Urinary bladder (tissue), 3 donors: ENCODE measurements at regions not wholly inside any gene's neighbourhood (a gene's known extent, or its start where the extent isn't known, plus 50 kb on each side); places are given as distances from the start of the nearest gene placed in this dataset.

Experiments used
- DNase-seq: peaks from one replicate; pipeline ENCODE4 v3.0.0-alpha.2; 2015; ENCODE audit errors: extremely low spot score
- H3K27ac ChIP-seq: one replicate; pipeline ENCODE4 v1.5.1; 2013; ENCODE audit warnings: low read depth, mild to moderate bottlenecking, moderate library complexity
- H3K36me3 ChIP-seq: one replicate; pipeline ENCODE4 v1.6.1; 2013; ENCODE audit warnings: mild to moderate bottlenecking, moderate library complexity; ENCODE audit not compliant: insufficient read depth
- H3K4me1 ChIP-seq: one replicate; pipeline ENCODE4 v1.6.1; 2013; ENCODE audit warnings: mild to moderate bottlenecking, moderate library complexity; ENCODE audit not compliant: insufficient read depth
- H3K4me3 ChIP-seq: one replicate; pipeline ENCODE4 v1.5.1; 2013; ENCODE audit warnings: low read depth, low read length
- WGBS: extraction: QIAGEN DNeasy Blood & Tissue Kit; methylation state at CpG from one replicate; pipeline ENCODE4 v1.1.7; 2013; 5-methylcytosine and 5-hydroxymethylcytosine counted together
- donor health status: healthy with polysubstance abuse.
- donor health status: healthy.

DNA sequence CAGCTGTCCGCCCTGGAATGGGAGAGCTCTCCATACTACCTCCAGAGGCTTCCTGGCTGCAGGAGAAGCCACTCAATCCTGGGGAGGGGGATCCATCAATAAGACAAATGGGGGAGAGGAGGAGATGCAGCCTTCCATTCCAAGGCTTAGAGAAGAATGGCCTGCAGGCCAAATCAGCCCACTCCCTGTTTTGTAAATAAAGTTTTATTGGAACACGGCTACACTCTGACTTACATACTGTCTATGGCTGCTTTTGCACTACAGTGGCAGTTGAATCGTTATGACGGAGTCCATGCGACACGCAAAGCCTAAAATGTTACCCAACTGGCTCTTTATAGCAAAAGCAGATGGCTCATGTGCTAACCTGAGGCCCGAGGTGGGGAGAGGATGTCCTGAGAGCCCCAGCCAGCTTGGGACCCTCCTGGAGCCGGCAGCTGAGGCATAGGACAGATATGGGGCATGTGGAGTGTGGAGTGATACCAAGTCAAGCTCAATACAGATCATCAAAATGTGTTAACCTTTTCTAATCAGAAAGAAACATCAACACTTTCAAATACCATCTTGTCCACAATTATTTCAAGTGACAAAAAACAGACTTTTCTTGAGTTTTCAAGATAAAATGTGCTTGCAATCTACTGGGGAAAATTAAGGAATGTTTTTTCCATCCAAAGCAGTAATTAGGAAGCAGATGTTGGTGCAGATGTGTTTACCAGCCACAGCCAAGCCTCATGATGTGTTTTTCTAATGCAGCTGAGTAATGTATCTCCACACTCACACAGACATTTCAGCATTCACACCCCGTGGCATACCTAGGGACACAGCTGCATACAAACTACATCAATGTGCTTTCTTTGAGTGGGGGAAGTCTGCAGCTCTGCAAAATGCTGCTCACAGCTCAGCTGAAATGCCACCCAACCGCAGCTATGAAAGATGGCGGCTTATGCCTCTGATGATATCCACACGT is 181.6 kb downstream of the SHANK2 start:
- Histone ChIP-seq H3K27ac (no peak overlapping the region), H3K4me3 (no peak overlapping the region), H3K36me3 (no peaks in the 10 kb centered on the region), H3K4me1 (no peaks in the 10 kb centered on the region)
- WGBS, result 74% methylated on average over 12 of the region's 12 CpGs
- no peak for DNase-seq

GRCh38 chr11:71068963-71069362 is 183.4 kb downstream of the SHANK2 start:
- Histone ChIP-seq H3K27ac (no peak overlapping the region), H3K36me3 (no peaks in the 10 kb centered on the region), H3K4me1 (no peaks in the 10 kb centered on the region), H3K4me3 (no peak overlapping the region)
- WGBS, result 98% methylated on average over 1 of the region's 1 CpG
- DNase-seq, result no peak

- WGBS, result 97% methylated on average over 6 of the region's 6 CpGs
- H3K27ac ChIP-seq, result no peak overlapping the region
- H3K4me1 ChIP-seq, result no peaks in the 10 kb centered on the region
- no peak for DNase-seq
- no peaks in the 10 kb centered on the region for H3K36me3 ChIP-seq
- no peak overlapping the region for H3K4me3 ChIP-seq
These were observed 184.6 kb downstream of the SHANK2 start for GRCh38 chr11:71067753-71068152.

DNA sequence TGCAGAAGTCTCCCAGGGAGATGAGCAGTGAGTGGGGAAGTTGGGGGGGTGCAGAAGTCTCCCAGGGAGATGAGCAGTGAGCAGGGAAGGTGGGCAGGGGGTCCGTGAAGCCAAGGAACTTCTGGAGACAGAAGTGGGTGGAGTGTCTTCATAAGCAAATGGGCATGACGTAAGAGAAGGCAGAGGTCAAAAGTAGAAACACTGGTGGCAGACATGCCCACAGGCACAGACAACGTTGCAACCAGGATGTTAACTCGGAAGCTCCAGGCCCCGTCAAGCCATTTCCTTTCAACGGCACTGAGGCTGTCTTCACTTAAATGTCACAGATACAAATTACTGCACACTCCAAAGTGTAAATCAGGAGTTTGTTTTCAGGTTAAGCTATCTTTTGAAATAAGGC is 186.1 kb downstream of the SHANK2 start:
- no peak overlapping the region for H3K27ac ChIP-seq
- no peak overlapping the region for H3K4me3 ChIP-seq
- WGBS, result 42% methylated on average over 6 of the region's 6 CpGs
- H3K36me3 ChIP-seq, result no peaks in the 10 kb centered on the region
- no peaks in the 10 kb centered on the region for H3K4me1 ChIP-seq
- no peak for DNase-seq

- no peak overlapping the region for H3K27ac ChIP-seq
- H3K4me3 ChIP-seq, result no peak overlapping the region
- no peaks in the 10 kb centered on the region for H3K36me3 ChIP-seq
- no peak for DNase-seq
- whole genome bisulfite sequencing, result 56% methylated on average over 3 of the region's 4 CpGs
- no peaks in the 10 kb centered on the region for H3K4me1 ChIP-seq
These were observed 186.5 kb downstream of the SHANK2 start for GRCh38 chr11:71065841-71066240.

DNA sequence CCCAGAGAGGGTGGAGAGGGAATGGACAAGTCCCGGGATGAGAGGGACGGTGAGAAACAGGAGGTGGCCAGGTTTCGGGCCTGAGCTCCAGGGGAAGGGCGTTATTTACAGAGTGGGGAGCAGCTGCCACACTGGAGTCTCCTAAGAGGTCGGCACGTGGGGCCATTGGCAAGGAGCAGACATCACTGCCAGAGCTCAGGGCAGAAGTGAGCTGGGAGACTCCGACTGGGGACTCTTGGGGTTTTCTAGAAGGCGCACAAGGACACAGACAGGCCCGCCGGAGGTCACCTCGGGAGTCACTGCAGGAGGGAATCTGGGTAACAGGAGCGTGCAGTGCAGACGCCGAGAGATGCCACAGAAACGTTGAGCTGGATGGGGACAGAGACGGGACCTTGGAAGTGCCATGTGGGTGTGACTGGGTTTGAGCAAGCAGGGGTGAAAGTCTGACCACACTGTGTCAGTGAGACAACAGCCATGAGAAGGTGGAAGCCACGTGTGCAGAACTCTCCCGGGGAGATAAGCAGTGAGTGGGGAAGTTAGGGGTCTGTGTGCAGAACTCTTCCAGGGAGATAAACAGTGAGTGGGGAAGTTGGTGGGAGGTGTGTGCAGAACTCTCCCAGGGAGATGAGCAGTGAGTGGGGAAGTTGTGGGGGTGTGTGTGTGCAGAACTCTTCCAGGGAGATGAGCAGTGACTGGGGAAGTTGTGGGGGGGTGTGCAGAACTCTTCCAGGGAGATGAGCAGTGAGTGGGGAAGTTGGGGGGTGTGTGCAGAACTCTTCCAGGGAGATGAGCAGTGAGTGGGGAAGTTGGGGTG is 187.5 kb downstream of the SHANK2 start:
- no peaks in the 10 kb centered on the region for H3K36me3 ChIP-seq
- WGBS, result 59% methylated on average over 18 of the region's 18 CpGs
- H3K4me3 ChIP-seq, result no peak overlapping the region

DNA sequence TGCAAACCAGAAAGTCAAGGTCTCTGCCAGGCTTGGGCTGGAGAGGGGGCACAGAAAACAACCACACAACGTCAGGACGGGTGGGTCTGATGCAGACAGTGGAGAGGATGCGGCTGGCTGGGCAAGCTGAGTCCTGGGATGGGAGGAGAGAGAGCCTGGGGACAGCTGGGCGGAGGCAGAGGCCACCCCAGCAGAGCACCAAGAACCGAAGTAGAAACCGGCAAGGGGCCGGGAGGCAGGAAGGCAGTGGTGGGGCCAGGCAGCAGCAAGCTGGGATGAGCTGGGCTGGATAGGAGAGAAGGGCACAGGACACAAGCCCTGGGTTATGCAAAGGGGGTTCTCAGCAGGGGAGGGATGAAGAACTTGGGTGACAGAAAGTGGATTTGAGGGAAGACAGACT is 188.2 kb downstream of the SHANK2 start:
- no peak for DNase-seq
- H3K27ac ChIP-seq, result no peak overlapping the region
- H3K4me1 ChIP-seq, result no peaks in the 10 kb centered on the region
- no peak overlapping the region for H3K4me3 ChIP-seq
- H3K36me3 ChIP-seq, result no peaks in the 10 kb centered on the region
- WGBS, result 66% methylated on average over 7 of the region's 7 CpGs

More for the DNA sequence above, 187.5 kb downstream of the SHANK2 start:
- DNase-seq, result no peak
- Histone ChIP-seq H3K27ac (no peak overlapping the region), H3K4me1 (no peaks in the 10 kb centered on the region)

DNA sequence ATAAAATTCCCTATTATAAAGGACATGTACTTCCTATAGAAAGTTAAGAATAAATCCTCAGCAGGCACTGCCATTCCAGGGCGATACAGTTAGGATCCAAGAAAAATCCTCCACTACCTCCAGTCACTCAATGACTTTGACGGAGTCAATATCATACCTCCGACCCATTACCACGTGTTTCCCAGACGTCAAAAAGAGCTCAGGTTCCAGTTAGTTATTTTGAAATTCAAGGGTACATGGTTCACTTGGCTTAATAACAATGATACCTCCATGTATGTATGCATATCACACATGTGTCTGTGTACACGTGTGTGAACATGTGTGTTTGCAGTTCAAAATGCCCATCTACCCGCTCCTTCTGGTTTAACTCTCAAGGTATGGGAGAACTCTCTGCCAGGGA is 189.2 kb downstream of the SHANK2 start:
- WGBS, result 87% methylated on average over 7 of the region's 7 CpGs
- Histone ChIP-seq H3K4me3 (no peak overlapping the region), H3K36me3 (no peaks in the 10 kb centered on the region), H3K4me1 (no peaks in the 10 kb centered on the region), H3K27ac (no peak overlapping the region)
- no peak for DNase-seq

- Histone ChIP-seq H3K4me1 (no peaks in the 10 kb centered on the region), H3K4me3 (no peak overlapping the region), H3K36me3 (no peaks in the 10 kb centered on the region), H3K27ac (no peak overlapping the region)
- no peak for DNase-seq
- 92% methylated on average over 3 of the region's 3 CpGs for WGBS
These were observed 190.2 kb downstream of the SHANK2 start for GRCh38 chr11:71062199-71062598.

DNA sequence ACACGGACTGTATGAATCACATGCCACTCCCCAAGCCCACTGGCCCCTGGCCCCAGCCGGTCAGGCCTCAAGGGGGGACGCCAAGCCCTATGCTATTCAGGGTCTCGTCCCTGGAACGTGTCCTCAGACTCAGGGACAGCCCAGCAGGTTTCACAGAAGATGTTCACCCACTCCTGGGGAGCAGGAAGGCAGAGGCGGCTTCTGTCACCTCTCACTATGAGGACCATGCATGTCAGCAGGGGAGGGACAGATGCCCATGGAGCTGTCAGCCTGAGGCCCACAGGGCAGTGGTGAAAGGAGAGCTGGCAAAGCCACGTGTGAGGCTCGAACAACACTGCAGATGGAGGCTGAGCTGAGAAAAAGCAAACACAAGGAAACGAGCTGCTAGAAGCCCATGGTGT is 192.0 kb downstream of the SHANK2 start:
- Histone ChIP-seq H3K4me1 (no peaks in the 10 kb centered on the region), H3K36me3 (no peaks in the 10 kb centered on the region), H3K4me3 (no peak overlapping the region), H3K27ac (no peak overlapping the region)
- WGBS, result 68% methylated on average over 9 of the region's 9 CpGs
- no peak for DNase-seq

DNA sequence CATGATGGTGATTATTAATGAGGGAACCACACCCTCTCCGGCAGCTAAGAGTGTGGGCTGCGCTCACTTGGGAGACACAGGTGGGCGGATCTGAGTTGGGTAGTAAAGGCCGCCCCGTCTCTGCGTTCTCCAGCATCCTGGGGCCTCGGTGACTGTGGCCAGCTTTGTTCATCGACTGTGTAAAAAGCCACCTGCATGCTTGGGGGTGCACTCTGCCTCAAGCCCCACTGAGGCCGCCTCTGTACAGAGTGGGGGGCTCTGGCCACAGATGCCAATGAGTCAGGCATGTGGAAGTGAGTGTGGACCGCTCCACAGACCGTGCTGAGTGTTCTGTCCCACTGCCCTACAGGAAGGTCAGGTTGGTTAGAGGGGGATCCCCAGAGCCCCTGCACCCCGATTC is 192.7 kb downstream of the SHANK2 start:
- WGBS, result 89% methylated on average over 12 of the region's 12 CpGs
- no peaks in the 10 kb centered on the region for H3K36me3 ChIP-seq
- no peak for DNase-seq

DNA sequence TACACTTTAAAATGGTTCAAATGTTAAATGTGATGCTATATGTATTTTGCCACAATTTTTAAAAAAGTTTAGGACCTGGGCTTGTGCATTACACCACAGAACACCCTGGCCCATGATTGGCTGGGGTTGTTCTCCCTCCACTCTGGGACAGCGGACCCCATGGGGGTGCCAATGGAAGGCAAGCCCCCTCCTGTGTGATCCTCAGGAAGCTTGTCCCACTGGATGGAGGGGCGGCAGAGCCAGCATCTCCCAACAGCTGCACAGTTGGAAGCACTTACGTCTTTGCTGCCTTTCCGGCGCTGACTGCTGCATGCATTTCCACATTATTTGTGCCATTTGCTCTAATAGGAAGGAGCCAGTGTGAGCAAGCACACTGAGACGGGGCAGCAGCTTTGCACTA is 196.5 kb downstream of the SHANK2 start:
- H3K36me3 ChIP-seq, result no peaks in the 10 kb centered on the region
- no peak overlapping the region for H3K27ac ChIP-seq
- DNase-seq, result no peak
- no peak overlapping the region for H3K4me3 ChIP-seq
- 70% methylated on average over 6 of the region's 6 CpGs for WGBS
- no peaks in the 10 kb centered on the region for H3K4me1 ChIP-seq

More for the DNA sequence above, 192.7 kb downstream of the SHANK2 start:
- Histone ChIP-seq H3K27ac (no peak overlapping the region), H3K4me3 (no peak overlapping the region), H3K4me1 (no peaks in the 10 kb centered on the region)
